IMR-90 (cell line): ENCODE measurements at regions not wholly inside any gene's neighbourhood (a gene's known extent, or its start where the extent isn't known, plus 50 kb on each side); places are given as distances from the start of the nearest gene placed in this dataset.

Experiments used
- ATAC-seq: fragments of 200-7000 bp; cut with Tn5 transposase; 2 replicates; pipeline ENCODE4 v1.9.1; 2020; ENCODE audit warnings: low read depth, mild to moderate bottlenecking, moderate library complexity
- BruUV-seq: library from RNA; stranded (reverse); fragments of 400-500 nt; replicated peaks from 2 replicates; lab custom pipeline; 2021; lab: Mats Ljungman, UMichigan
- CTCF ChIA-PET: fragments of 300-600 bp; formaldehyde crosslinking; extraction: SDS; loops from one replicate; lab custom pipeline; 2021; ENCODE audit warnings: antibody characterized with exemption; lab: Yijun Ruan, JAX
- POLR2A ChIA-PET: fragments of 300-600 bp; sonication (Branson Sonifier 250); formaldehyde crosslinking; loops from one replicate; lab custom pipeline; 2022; ENCODE audit warnings: antibody characterized with exemption; ENCODE audit not compliant: unreplicated experiment; lab: Charles Lee
- DNase-seq: peaks from one replicate; pipeline ENCODE4 v3.0.0; 2013
- H2AFZ ChIP-seq: replicated peaks from 2 replicates; pipeline ENCODE3; 2013; ENCODE audit warnings: low read length, mild to moderate bottlenecking; ENCODE audit not compliant: poor library complexity
- H2AK5ac ChIP-seq: 2 replicates; pipeline ENCODE4 v1.6.1; 2013; ENCODE audit warnings: low read depth, low read length, inconsistent platforms
- H2AK9ac ChIP-seq: replicated peaks from 2 replicates; pipeline ENCODE3; 2013; ENCODE audit warnings: mild to moderate bottlenecking, low read depth, low read length, moderate library complexity; ENCODE audit not compliant: poor library complexity
- H2BK120ac ChIP-seq: 2 replicates; pipeline ENCODE4 v1.6.1; 2013; ENCODE audit warnings: low read depth, low read length, inconsistent platforms
- H2BK15ac ChIP-seq: 3 replicates; pipeline ENCODE4 v1.6.1; 2013; ENCODE audit warnings: low read depth, low read length, inconsistent platforms
- H2BK20ac ChIP-seq: 2 replicates; pipeline ENCODE4 v1.6.1; 2013; ENCODE audit warnings: low read depth, mild to moderate bottlenecking, inconsistent platforms, low read length, moderate library complexity
- H2BK5ac ChIP-seq: 2 replicates; pipeline ENCODE4 v1.6.1; 2013; ENCODE audit warnings: mild to moderate bottlenecking, low read depth, low read length, inconsistent platforms; ENCODE audit not compliant: poor library complexity, severe bottlenecking
- H3K14ac ChIP-seq: replicated peaks from 2 replicates; pipeline ENCODE4 v1.6.1; 2013; ENCODE audit warnings: low read depth, low read length, inconsistent platforms
- H3K18ac ChIP-seq: 2 replicates; pipeline ENCODE4 v1.6.1; 2013; ENCODE audit warnings: low read depth, low read length, control low read depth
- H3K23ac ChIP-seq: 2 replicates; pipeline ENCODE4 v1.6.1; 2013; ENCODE audit warnings: low read depth, low read length, inconsistent platforms
- H3K27ac ChIP-seq: 2 replicates; pipeline ENCODE4 v1.5.1; 2013; ENCODE audit warnings: mild to moderate bottlenecking, control low read depth, low read length; ENCODE audit not compliant: insufficient read depth
- H3K27me3 ChIP-seq: 2 replicates; pipeline ENCODE4 v1.6.1; 2013; ENCODE audit warnings: low read length; ENCODE audit not compliant: control insufficient read depth, insufficient read depth
- H3K36me3 ChIP-seq: 2 replicates; pipeline ENCODE4 v1.6.1; 2013; ENCODE audit warnings: low read length, mixed read lengths; ENCODE audit not compliant: control insufficient read depth, insufficient read depth
- H3K4ac ChIP-seq: 2 replicates; pipeline ENCODE4 v1.6.1; 2013; ENCODE audit warnings: low read depth, low read length, inconsistent platforms
- H3K4me1 ChIP-seq: 2 replicates; pipeline ENCODE4 v1.6.1; 2013; ENCODE audit warnings: low read length, mixed read lengths; ENCODE audit not compliant: control insufficient read depth, insufficient read depth
- H3K4me2 ChIP-seq: 2 replicates; pipeline ENCODE4 v1.6.1; 2013; ENCODE audit warnings: low read depth, mild to moderate bottlenecking, control low read depth, low read length, moderate library complexity
- H3K4me3 ChIP-seq: 2 replicates; pipeline ENCODE4 v1.5.1; 2013; ENCODE audit warnings: low read depth, mild to moderate bottlenecking, control low read depth, low read length, moderate library complexity; ENCODE audit not compliant: insufficient read depth
- H3K56ac ChIP-seq: 2 replicates; pipeline ENCODE4 v1.6.1; 2013; ENCODE audit warnings: low read length, inconsistent platforms; ENCODE audit not compliant: insufficient read depth; ENCODE audit errors: extremely low read depth
- H3K79me1 ChIP-seq, 2 experiments: 2 replicates each; pipeline ENCODE4 v1.6.1; 2013; ENCODE audit warnings: low read length in 2 of 2, inconsistent platforms in 1 of 2, low read depth in 1 of 2
- H3K9ac ChIP-seq: 2 replicates; pipeline ENCODE4 v1.6.1; 2013; ENCODE audit warnings: low read depth, low read length, control low read depth
- H3K9me1 ChIP-seq: 2 replicates; pipeline ENCODE4 v1.6.1; 2013; ENCODE audit warnings: low read length, inconsistent platforms; ENCODE audit not compliant: insufficient read depth
- H3K9me3 ChIP-seq: 2 replicates; pipeline ENCODE4 v1.6.1; 2013; ENCODE audit warnings: low read length; ENCODE audit not compliant: control insufficient read depth, insufficient read depth
- H4K20me1 ChIP-seq: 2 replicates; pipeline ENCODE4 v1.6.1; 2013; ENCODE audit warnings: low read length, inconsistent platforms; ENCODE audit not compliant: insufficient read depth
- H4K5ac ChIP-seq: 2 replicates; pipeline ENCODE4 v1.6.1; 2013; ENCODE audit warnings: mild to moderate bottlenecking, low read depth, low read length, control low read depth
- H4K8ac ChIP-seq, 2 experiments: 2 replicates each; pipeline ENCODE4 v1.6.1; 2013; ENCODE audit warnings: low read depth in 2 of 2, low read length in 2 of 2, control low read depth in 1 of 2, inconsistent platforms in 1 of 2
- H4K91ac ChIP-seq: 2 replicates; pipeline ENCODE4 v1.6.1; 2013; ENCODE audit warnings: low read depth, low read length, inconsistent platforms; ENCODE audit not compliant: insufficient read depth
- BHLHE40 ChIP-seq: fragments of 150-350 bp; IDR thresholded peaks from 2 replicates; pipeline ENCODE4 v1.6.1; 2016; ENCODE audit warnings: mild to moderate bottlenecking, low read depth, low read length
- CEBPB ChIP-seq: IDR thresholded peaks from 2 replicates; pipeline ENCODE4 v1.6.1; 2012; ENCODE audit warnings: low read depth, low read length, improper control_type of control experiment
- FOS ChIP-seq: fragments of 150-350 bp; IDR thresholded peaks from 2 replicates; pipeline ENCODE4 v1.6.1; 2016; ENCODE audit warnings: low read depth, low read length
- MAFK ChIP-seq: IDR thresholded peaks from 2 replicates; pipeline ENCODE4 v1.6.1; 2012; ENCODE audit warnings: low read depth, low read length, improper control_type of control experiment
- MAZ ChIP-seq: IDR thresholded peaks from 2 replicates; pipeline ENCODE4 v1.6.1; 2012; ENCODE audit warnings: low read depth, mild to moderate bottlenecking, low read length, improper control_type of control experiment, moderate library complexity, borderline replicate concordance
- MXI1 ChIP-seq: IDR thresholded peaks from 2 replicates; pipeline ENCODE4 v1.6.1; 2012; ENCODE audit warnings: low read depth, mild to moderate bottlenecking, low read length, moderate library complexity, borderline replicate concordance
- POLR2A ChIP-seq: IDR thresholded peaks from 2 replicates; pipeline ENCODE4 v1.6.1; 2012; ENCODE audit warnings: mild to moderate bottlenecking, low read depth, low read length
- RAD21 ChIP-seq: IDR thresholded peaks from 2 replicates; pipeline ENCODE4 v1.6.1; 2012; ENCODE audit warnings: low read length, improper control_type of control experiment
- RCOR1 ChIP-seq: IDR thresholded peaks from 2 replicates; pipeline ENCODE4 v1.6.1; 2012; ENCODE audit warnings: mild to moderate bottlenecking, low read length, improper control_type of control experiment; ENCODE audit not compliant: insufficient replicate concordance
- RFX5 ChIP-seq: IDR thresholded peaks from 2 replicates; pipeline ENCODE4 v1.8.0; 2012; ENCODE audit warnings: low read depth, mild to moderate bottlenecking, low read length, moderate library complexity
- USF2 ChIP-seq: fragments of 150-350 bp; IDR thresholded peaks from 2 replicates; pipeline ENCODE4 v1.6.1; 2017; ENCODE audit warnings: mild to moderate bottlenecking, antibody characterized with exemption, low read length, low read depth
- WGBS, 2 experiments: methylation state at CpG; one replicate each; pipeline versions ENCODE4 v1.1.5 to v1.1.7; 2013; ENCODE audit warnings: missing lambda C conversion rate in 2 of 2; ENCODE audit not compliant: insufficient read length in 1 of 2; ENCODE audit errors: extremely low coverage in 2 of 2; 5-methylcytosine and 5-hydroxymethylcytosine counted together
- dilution Hi-C: fragments of 300-500 bp; cut with HindIII; formaldehyde crosslinking; loops from one replicate; pipeline ENCODE4 v1.14.3; 2018; ENCODE audit warnings: low sequenced_read_pairs; ENCODE audit not compliant: unreplicated experiment
- in situ Hi-C: fragments of 300-500 bp; cut with MboI; formaldehyde crosslinking; loops from 3 replicates; pipeline ENCODE4 v1.14.3; 2019; ENCODE audit warnings: low sequenced_read_pairs, inconsistent platforms, mixed read lengths
- intact Hi-C: fragments of 100-400 bp; cut with micrococcal nuclease; formaldehyde crosslinking; loops from 2 replicates; pipeline ENCODE4 v1.10.0; 2022
- TF ChIP-seq, protein P1 (sequence below): conservative IDR thresholded peaks from 2 replicates; pipeline ENCODE4 v1.5.1; 2012; ENCODE audit warnings: mild to moderate bottlenecking, low read depth, low read length, improper control_type of control experiment

- Histone ChIP-seq H4K8ac (no peak overlapping the region), H4K91ac (no peak overlapping the region), H3K9me3 (no peaks in the 10 kb centered on the region), H3K4me3 (no peak overlapping the region), H3K27me3 (peaks cover 2% of the 10 kb centered on the region; the same call in 1 of the 2 replicates), H3K14ac (no peak overlapping the region), H3K4me1 (peaks cover 1% of the 10 kb centered on the region; the same call in 1 of the 2 replicates), H3K36me3 (no peaks in the 10 kb centered on the region), H3K79me1 (no peaks in the 10 kb centered on the region), H3K56ac (no peak overlapping the region), H3K23ac (no peak overlapping the region), H2AK9ac (no peak overlapping the region), H2BK20ac (no peak overlapping the region), H2BK15ac (no peak overlapping the region), H2BK120ac (no peak overlapping the region), H4K20me1 (no peaks in the 10 kb centered on the region), H2AK5ac (no peak overlapping the region), H3K4me2 (no peak overlapping the region), H3K9me1 (no peaks in the 10 kb centered on the region), H4K5ac (no peak overlapping the region), H3K9ac (no peak overlapping the region), H3K4ac (no peak overlapping the region), H2AFZ (no peak overlapping the region), H3K27ac (no peak overlapping the region), H3K18ac (no peak overlapping the region), H2BK5ac (no peak overlapping the region)
- intact Hi-C loops (no loop called here), dilution Hi-C loops (no loop called here), in situ Hi-C loops (loop anchor here (5.0 to 25.0 kb wide), 2 partner anchors 243 to 363 kb away; no protein-coding TSS in a partner anchor)
- TF ChIP-seq BHLHE40, result no peak
- no peak for TF ChIP-seq MXI1
- TF ChIP-seq CEBPB, result no peak
- TF ChIP-seq MAFK, result no peak
- no peak for TF ChIP-seq MAZ
- TF ChIP-seq RCOR1, result no peak
- TF ChIP-seq, protein P1, sequence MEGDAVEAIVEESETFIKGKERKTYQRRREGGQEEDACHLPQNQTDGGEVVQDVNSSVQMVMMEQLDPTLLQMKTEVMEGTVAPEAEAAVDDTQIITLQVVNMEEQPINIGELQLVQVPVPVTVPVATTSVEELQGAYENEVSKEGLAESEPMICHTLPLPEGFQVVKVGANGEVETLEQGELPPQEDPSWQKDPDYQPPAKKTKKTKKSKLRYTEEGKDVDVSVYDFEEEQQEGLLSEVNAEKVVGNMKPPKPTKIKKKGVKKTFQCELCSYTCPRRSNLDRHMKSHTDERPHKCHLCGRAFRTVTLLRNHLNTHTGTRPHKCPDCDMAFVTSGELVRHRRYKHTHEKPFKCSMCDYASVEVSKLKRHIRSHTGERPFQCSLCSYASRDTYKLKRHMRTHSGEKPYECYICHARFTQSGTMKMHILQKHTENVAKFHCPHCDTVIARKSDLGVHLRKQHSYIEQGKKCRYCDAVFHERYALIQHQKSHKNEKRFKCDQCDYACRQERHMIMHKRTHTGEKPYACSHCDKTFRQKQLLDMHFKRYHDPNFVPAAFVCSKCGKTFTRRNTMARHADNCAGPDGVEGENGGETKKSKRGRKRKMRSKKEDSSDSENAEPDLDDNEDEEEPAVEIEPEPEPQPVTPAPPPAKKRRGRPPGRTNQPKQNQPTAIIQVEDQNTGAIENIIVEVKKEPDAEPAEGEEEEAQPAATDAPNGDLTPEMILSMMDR, result no peak
- no peak for TF ChIP-seq POLR2A
- no peak for TF ChIP-seq FOS
- no peak for TF ChIP-seq RFX5
- TF ChIP-seq RAD21, result no peak
- no peak for TF ChIP-seq USF2
- no CpG with 5 or more reads among the region's 1 CpG for WGBS, 2 experiments
- ChIA-PET POLR2A (no interaction called here), CTCF (interaction anchor here (3.1 kb wide), 1 partner anchor 246 kb away, joined by 26 read pairs; no protein-coding TSS in a partner anchor)
- ATAC-seq (no peak), DNase-seq (no peak)
- no TSS peak for BruUV-seq
Observed at GRCh38 chr10:94074462-94074861, 80.7 kb downstream of the PLCE1 start.
